Endothelial cell (in vitro differentiated cells): ENCODE measurements at regions not wholly inside any gene's neighbourhood (a gene's known extent, or its start where the extent isn't known, plus 50 kb on each side); places are given as distances from the start of the nearest gene placed in this dataset.

Source experiments
- DNase-seq: peaks from one replicate; pipeline ENCODE4 v3.0.0; 2021; ENCODE audit warnings: low spot score
- H3K27ac Mint-ChIP-seq: one replicate; pipeline ENCODE4 v1.8.0; 2021; ENCODE audit warnings: mixed read lengths, inconsistent platforms; ENCODE audit not compliant: unreplicated experiment
- H3K27me3 Mint-ChIP-seq: one replicate; pipeline ENCODE4 v1.8.0; 2021; ENCODE audit warnings: mild to moderate bottlenecking, moderate library complexity, mixed read lengths, inconsistent platforms; ENCODE audit not compliant: unreplicated experiment
- H3K36me3 Mint-ChIP-seq: one replicate; pipeline ENCODE4 v1.8.0; 2021; ENCODE audit warnings: mild to moderate bottlenecking, low read depth, mixed read lengths, inconsistent platforms; ENCODE audit not compliant: unreplicated experiment
- H3K4me1 Mint-ChIP-seq: one replicate; pipeline ENCODE4 v1.8.0; 2021; ENCODE audit warnings: mild to moderate bottlenecking, mixed read lengths, inconsistent platforms; ENCODE audit not compliant: unreplicated experiment
- H3K4me3 Mint-ChIP-seq: one replicate; pipeline ENCODE4 v1.8.0; 2021; ENCODE audit warnings: mild to moderate bottlenecking, mixed read lengths, inconsistent platforms; ENCODE audit not compliant: unreplicated experiment
- H3K9me3 Mint-ChIP-seq: one replicate; pipeline ENCODE4 v1.8.0; 2021; ENCODE audit warnings: mixed read lengths, inconsistent platforms; ENCODE audit not compliant: unreplicated experiment
- TF ChIP-seq, protein P1 (sequence below): fragments of 200-600 bp; sonication (generic); IDR thresholded peaks from one replicate; pipeline ENCODE4 v1.5.0; 2021; ENCODE audit warnings: antibody characterized with exemption; ENCODE audit not compliant: unreplicated experiment

DNA sequence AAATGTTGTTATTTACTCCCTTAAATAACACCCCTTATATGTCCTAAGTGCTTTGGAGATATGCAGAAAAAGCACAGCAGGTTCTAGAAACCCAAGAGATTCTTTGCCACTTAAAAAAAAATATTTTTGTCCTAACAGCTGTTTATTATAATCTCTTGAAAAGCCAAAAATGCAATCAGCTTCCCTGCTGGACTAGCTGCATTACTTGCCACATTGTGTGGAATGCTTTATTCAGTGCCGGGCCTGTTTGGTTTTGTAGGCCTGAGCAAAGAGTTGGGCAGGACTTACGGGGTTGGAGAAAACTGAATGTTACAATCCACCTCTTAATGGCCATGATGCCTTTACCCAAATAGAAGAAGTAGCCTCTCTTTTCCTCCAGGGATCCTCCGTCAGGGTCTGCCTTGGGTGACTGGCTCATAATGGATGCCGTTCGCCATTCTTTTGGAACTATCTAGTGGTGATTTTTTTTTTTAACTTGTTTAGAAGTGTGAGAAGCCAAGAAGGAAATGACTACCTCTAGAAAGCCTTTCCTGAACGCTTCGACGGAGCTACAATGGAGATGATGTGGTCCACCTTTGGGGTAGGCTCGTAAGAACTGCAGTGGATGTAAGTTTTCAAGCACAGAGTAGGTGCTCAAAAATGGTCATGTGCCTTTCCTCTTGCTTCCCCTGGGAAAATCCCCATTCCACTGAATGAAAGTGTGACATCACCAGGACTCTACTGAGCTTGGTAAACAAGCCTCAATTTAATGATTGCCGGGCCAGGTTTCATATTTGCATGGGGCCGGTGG lies 241.3 kb upstream of the NCAM1 start:
- H3K27me3 Mint-ChIP-seq: peaks cover 7% of the 10 kb centered on the region
- H3K36me3 Mint-ChIP-seq: no peaks in the 10 kb centered on the region
- H3K27ac Mint-ChIP-seq: no peak overlapping the region

DNA sequence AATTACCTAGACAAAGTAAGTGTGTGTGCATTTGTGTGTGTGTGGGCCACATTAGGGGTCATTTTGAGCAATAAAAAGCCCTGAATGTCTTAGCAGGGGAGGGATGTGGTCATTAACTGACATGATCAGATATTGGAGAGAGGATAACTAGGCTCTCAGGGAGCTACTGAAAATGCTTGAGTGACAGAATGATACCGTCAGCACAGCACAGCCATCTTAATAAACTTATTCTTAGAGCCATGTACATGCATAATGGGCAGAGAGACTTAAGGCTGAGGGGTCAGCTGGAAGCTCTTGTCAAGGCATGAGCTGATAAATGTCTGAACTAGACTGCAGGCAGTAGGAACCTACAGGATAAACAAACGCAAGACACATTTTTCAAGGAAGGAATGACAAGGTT lies 239.1 kb upstream of the NCAM1 start:
- Mint-ChIP-seq H3K4me1 (no peaks in the 10 kb centered on the region), H3K27ac (no peak overlapping the region), H3K4me3 (no peak overlapping the region), H3K27me3 (peaks cover 7% of the 10 kb centered on the region), H3K36me3 (no peaks in the 10 kb centered on the region), H3K9me3 (no peaks in the 10 kb centered on the region)
- DNase-seq: no peak
- TF ChIP-seq, protein P1, sequence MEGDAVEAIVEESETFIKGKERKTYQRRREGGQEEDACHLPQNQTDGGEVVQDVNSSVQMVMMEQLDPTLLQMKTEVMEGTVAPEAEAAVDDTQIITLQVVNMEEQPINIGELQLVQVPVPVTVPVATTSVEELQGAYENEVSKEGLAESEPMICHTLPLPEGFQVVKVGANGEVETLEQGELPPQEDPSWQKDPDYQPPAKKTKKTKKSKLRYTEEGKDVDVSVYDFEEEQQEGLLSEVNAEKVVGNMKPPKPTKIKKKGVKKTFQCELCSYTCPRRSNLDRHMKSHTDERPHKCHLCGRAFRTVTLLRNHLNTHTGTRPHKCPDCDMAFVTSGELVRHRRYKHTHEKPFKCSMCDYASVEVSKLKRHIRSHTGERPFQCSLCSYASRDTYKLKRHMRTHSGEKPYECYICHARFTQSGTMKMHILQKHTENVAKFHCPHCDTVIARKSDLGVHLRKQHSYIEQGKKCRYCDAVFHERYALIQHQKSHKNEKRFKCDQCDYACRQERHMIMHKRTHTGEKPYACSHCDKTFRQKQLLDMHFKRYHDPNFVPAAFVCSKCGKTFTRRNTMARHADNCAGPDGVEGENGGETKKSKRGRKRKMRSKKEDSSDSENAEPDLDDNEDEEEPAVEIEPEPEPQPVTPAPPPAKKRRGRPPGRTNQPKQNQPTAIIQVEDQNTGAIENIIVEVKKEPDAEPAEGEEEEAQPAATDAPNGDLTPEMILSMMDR: no peak

More for the DNA sequence above, 241.3 kb upstream of the NCAM1 start:
- Mint-ChIP-seq H3K4me1 (no peaks in the 10 kb centered on the region), H3K9me3 (no peaks in the 10 kb centered on the region), H3K4me3 (no peak overlapping the region)
- TF ChIP-seq, protein P1: no peak
- DNase-seq: no peak

DNA sequence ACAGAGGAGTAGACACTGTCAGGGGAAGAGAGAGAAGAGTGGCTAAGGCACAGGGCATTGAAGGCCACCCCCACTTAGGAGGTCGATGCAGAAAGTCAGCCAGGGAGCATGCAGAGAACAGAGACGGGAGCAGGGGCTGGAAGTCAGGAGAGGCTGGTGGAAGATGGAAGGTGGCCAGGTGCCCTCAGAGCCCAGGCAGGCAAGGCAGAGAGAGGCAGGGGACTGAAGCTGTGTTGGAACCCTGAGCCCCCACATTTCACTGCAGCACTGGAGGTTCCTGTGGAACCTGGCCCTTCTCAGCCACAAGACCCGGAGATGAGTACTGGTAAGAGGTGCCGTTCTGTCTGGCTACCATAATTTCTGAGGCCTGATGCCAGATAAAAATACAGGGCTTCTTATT lies 238.3 kb upstream of the NCAM1 start:
- TF ChIP-seq, protein P1: no peak
- H3K4me3 Mint-ChIP-seq: no peak overlapping the region
- H3K9me3 Mint-ChIP-seq: no peaks in the 10 kb centered on the region
- no peaks in the 10 kb centered on the region for H3K36me3 Mint-ChIP-seq
- H3K27me3 Mint-ChIP-seq: peaks cover 7% of the 10 kb centered on the region
- H3K4me1 Mint-ChIP-seq: no peaks in the 10 kb centered on the region
- DNase-seq: no peak
- no peak overlapping the region for H3K27ac Mint-ChIP-seq

DNA sequence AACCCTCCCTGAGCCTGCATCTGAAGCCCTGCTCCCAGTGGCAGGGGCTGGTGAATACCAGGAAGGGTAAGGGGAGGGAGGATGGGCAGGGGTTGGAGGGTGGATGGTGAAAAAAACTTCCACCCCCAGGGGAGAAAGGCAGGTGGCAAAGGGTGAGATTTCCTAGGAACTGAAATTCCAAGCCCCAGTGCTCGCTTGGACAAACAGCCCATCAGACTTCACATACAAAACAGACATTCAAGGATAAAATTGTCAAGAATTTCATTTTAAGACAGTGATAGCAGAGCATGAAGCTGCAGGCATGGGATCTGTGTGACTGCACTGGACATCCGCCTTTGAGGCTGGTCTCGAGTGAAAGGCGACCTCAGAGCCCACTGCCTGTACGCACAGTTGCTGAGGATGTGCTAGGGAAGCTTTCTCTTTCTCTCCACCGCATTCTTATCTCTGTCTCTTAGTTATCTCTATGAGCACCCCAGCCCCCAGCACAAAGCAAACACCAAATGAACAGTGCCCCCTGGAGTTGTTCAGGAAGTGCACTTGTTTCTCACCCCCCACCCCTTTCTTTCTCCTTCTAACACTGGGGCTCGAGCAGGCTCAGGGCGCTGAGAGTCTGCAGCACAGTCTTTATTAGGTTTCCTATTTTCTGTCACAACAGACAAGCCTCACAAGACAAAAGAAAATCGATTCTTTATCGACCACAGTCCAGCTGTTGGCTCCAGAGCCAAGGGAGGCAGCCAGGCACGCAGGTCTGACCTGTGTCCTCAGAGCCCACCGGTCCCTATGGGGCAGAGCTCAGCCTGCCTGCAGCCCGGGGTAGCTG lies 237.3 kb upstream of the NCAM1 start:
- TF ChIP-seq, protein P1: no peak
- Mint-ChIP-seq H3K27me3 (peaks cover 7% of the 10 kb centered on the region), H3K36me3 (no peaks in the 10 kb centered on the region), H3K4me3 (no peak overlapping the region), H3K27ac (no peak overlapping the region), H3K4me1 (no peaks in the 10 kb centered on the region), H3K9me3 (no peaks in the 10 kb centered on the region)
- DNase-seq: no peak

DNA sequence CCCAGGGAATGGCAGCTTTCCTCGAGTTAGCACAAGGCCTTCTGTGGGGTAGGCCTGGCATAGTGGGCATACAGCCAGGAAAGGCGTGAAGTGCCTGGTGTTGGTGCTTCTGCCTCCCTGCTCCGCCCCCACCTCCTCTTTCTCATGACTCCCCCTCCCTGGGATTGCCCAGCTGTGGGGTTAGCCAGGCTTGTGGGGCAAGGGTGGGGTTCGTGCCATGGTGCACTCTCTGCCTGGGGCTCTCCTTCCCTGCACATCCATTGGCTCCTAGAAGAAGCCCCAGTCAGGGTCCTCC lies 236.8 kb upstream of the NCAM1 start:
- no peak overlapping the region for H3K27ac Mint-ChIP-seq
- no peaks in the 10 kb centered on the region for H3K9me3 Mint-ChIP-seq
- TF ChIP-seq, protein P1: no peak

More for the DNA sequence above, 236.8 kb upstream of the NCAM1 start:
- H3K4me1 Mint-ChIP-seq: no peaks in the 10 kb centered on the region
- H3K27me3 Mint-ChIP-seq: peaks cover 7% of the 10 kb centered on the region
- H3K4me3 Mint-ChIP-seq: no peak overlapping the region
- no peak for DNase-seq
- no peaks in the 10 kb centered on the region for H3K36me3 Mint-ChIP-seq
